ENCODE measurements at regions not wholly inside any gene's neighbourhood (a gene's known extent, or its start where the extent isn't known, plus 50 kb on each side); places are given as distances from the start of the nearest gene placed in this dataset.
"Not testable (repeated sequence)": the region's sequence is repeated elsewhere in the genome, so short reads cannot be mapped to it uniquely, and the experiment has no call there.

- H3K4me3 Mint-ChIP-seq; H3K27me3 Mint-ChIP-seq (ENCODE audit: low read depth in 3 of 3); H3K27me3 ChIP-seq (ENCODE audit: control insufficient read depth in 2 of 2, insufficient read depth in 2 of 2, low read length in 2 of 2); H3K4me1 Mint-ChIP-seq; H3K27ac Mint-ChIP-seq; H3K4me1 ChIP-seq (ENCODE audit: control insufficient read depth in 1 of 2, insufficient read depth in 2 of 2, low read length in 2 of 2); DNase-seq; H3K4me3 ChIP-seq (replicated peaks in 1 of 3; ENCODE audit: low read depth in 2 of 3, low read length in 3 of 3); H3K36me3 ChIP-seq (replicated peaks in 1 of 2; ENCODE audit: control insufficient read depth in 1 of 2, insufficient read depth in 2 of 2, low read length in 2 of 2); H2AFZ ChIP-seq (ENCODE audit: insufficient read depth, low read depth, low read length, poor library complexity, severe bottlenecking); H3K9ac ChIP-seq (ENCODE audit: insufficient read depth, low read length, poor library complexity, severe bottlenecking); intact Hi-C loops (cut with micrococcal nuclease); H4K20me1 ChIP-seq (ENCODE audit: insufficient read depth, low read length); H3K9me3 Mint-ChIP-seq; H3K27ac ChIP-seq (ENCODE audit: low read depth in 1 of 2, low read length in 2 of 2); H3K36me3 Mint-ChIP-seq; H3K79me2 ChIP-seq (ENCODE audit: insufficient read depth, low read length); H3K4me2 ChIP-seq (replicated peaks; ENCODE audit: extremely low read depth, low read length, poor library complexity, severe bottlenecking): not testable (repeated sequence)
- WGBS (ENCODE audit: insufficient coverage): 96% methylated on average over 6 of the region's 6 CpGs
- peaks cover 12 to 14% of the 10 kb centered on the region in 2 donors for H3K9me3 ChIP-seq (replicated peaks in 1 of 2; ENCODE audit: control insufficient read depth in 1 of 2, insufficient read depth in 1 of 2, low read length in 2 of 2)
Observed at GRCh38 chr15:20334451-20334850, 207.1 kb downstream of the GOLGA6L6 start.

- H3K4me3 ChIP-seq (replicated peaks in 1 of 3; ENCODE audit: low read depth in 2 of 3, low read length in 3 of 3); H3K9me3 ChIP-seq (replicated peaks in 1 of 2; ENCODE audit: control insufficient read depth in 1 of 2, insufficient read depth in 1 of 2, low read length in 2 of 2); H3K27ac Mint-ChIP-seq; H3K36me3 Mint-ChIP-seq; intact Hi-C loops (cut with micrococcal nuclease); H3K27me3 ChIP-seq (ENCODE audit: control insufficient read depth in 2 of 2, insufficient read depth in 2 of 2, low read length in 2 of 2); H3K9me3 Mint-ChIP-seq; H3K36me3 ChIP-seq (replicated peaks in 1 of 2; ENCODE audit: control insufficient read depth in 1 of 2, insufficient read depth in 2 of 2, low read length in 2 of 2); H3K79me2 ChIP-seq (ENCODE audit: insufficient read depth, low read length); H3K4me2 ChIP-seq (replicated peaks; ENCODE audit: extremely low read depth, low read length, poor library complexity, severe bottlenecking); H3K9ac ChIP-seq (ENCODE audit: insufficient read depth, low read length, poor library complexity, severe bottlenecking); H3K4me1 ChIP-seq (ENCODE audit: control insufficient read depth in 1 of 2, insufficient read depth in 2 of 2, low read length in 2 of 2); H4K20me1 ChIP-seq (ENCODE audit: insufficient read depth, low read length); H3K27me3 Mint-ChIP-seq (ENCODE audit: low read depth in 3 of 3); DNase-seq; H3K4me1 Mint-ChIP-seq; H3K4me3 Mint-ChIP-seq; H2AFZ ChIP-seq (ENCODE audit: insufficient read depth, low read depth, low read length, poor library complexity, severe bottlenecking); H3K27ac ChIP-seq (ENCODE audit: low read depth in 1 of 2, low read length in 2 of 2): not testable (repeated sequence)
- 61% methylated on average over 2 of the region's 4 CpGs for WGBS (ENCODE audit: insufficient coverage)
Observed at GRCh38 chr15:20325751-20326150, 215.8 kb downstream of the GOLGA6L6 start.

GRCh38 chr15:20317132-20317531 is 224.5 kb downstream of the GOLGA6L6 start:
- H3K27ac Mint-ChIP-seq; H2AFZ ChIP-seq (ENCODE audit: insufficient read depth, low read depth, low read length, poor library complexity, severe bottlenecking); H3K27ac ChIP-seq (ENCODE audit: low read depth in 1 of 2, low read length in 2 of 2); H3K9me3 ChIP-seq (replicated peaks in 1 of 2; ENCODE audit: control insufficient read depth in 1 of 2, insufficient read depth in 1 of 2, low read length in 2 of 2); H3K36me3 Mint-ChIP-seq; H3K9ac ChIP-seq (ENCODE audit: insufficient read depth, low read length, poor library complexity, severe bottlenecking); H3K27me3 Mint-ChIP-seq (ENCODE audit: low read depth in 3 of 3); H3K4me3 ChIP-seq (replicated peaks in 1 of 3; ENCODE audit: low read depth in 2 of 3, low read length in 3 of 3); H3K9me3 Mint-ChIP-seq; H3K4me3 Mint-ChIP-seq; H3K4me1 Mint-ChIP-seq; H4K20me1 ChIP-seq (ENCODE audit: insufficient read depth, low read length); H3K4me2 ChIP-seq (replicated peaks; ENCODE audit: extremely low read depth, low read length, poor library complexity, severe bottlenecking); DNase-seq; H3K4me1 ChIP-seq (ENCODE audit: control insufficient read depth in 1 of 2, insufficient read depth in 2 of 2, low read length in 2 of 2); H3K27me3 ChIP-seq (ENCODE audit: control insufficient read depth in 2 of 2, insufficient read depth in 2 of 2, low read length in 2 of 2); H3K36me3 ChIP-seq (replicated peaks in 1 of 2; ENCODE audit: control insufficient read depth in 1 of 2, insufficient read depth in 2 of 2, low read length in 2 of 2); H3K79me2 ChIP-seq (ENCODE audit: insufficient read depth, low read length); intact Hi-C loops (cut with micrococcal nuclease): not testable (repeated sequence)
- 86% methylated on average over 1 of the region's 2 CpGs for WGBS (ENCODE audit: insufficient coverage)

GRCh38 chr15:20311014-20311680 is 230.5 kb downstream of the GOLGA6L6 start:
- H3K4me3 ChIP-seq (replicated peaks in 1 of 3; ENCODE audit: low read depth in 2 of 3, low read length in 3 of 3); H3K4me1 Mint-ChIP-seq; H3K79me2 ChIP-seq (ENCODE audit: insufficient read depth, low read length); H3K9ac ChIP-seq (ENCODE audit: insufficient read depth, low read length, poor library complexity, severe bottlenecking); H4K20me1 ChIP-seq (ENCODE audit: insufficient read depth, low read length); H3K27ac Mint-ChIP-seq; H3K36me3 Mint-ChIP-seq; H3K27me3 Mint-ChIP-seq (ENCODE audit: low read depth in 3 of 3); H3K4me2 ChIP-seq (replicated peaks; ENCODE audit: extremely low read depth, low read length, poor library complexity, severe bottlenecking); DNase-seq; H3K4me1 ChIP-seq (ENCODE audit: control insufficient read depth in 1 of 2, insufficient read depth in 2 of 2, low read length in 2 of 2); H3K27ac ChIP-seq (ENCODE audit: low read depth in 1 of 2, low read length in 2 of 2); H3K4me3 Mint-ChIP-seq; H2AFZ ChIP-seq (ENCODE audit: insufficient read depth, low read depth, low read length, poor library complexity, severe bottlenecking); H3K36me3 ChIP-seq (replicated peaks in 1 of 2; ENCODE audit: control insufficient read depth in 1 of 2, insufficient read depth in 2 of 2, low read length in 2 of 2); H3K27me3 ChIP-seq (ENCODE audit: control insufficient read depth in 2 of 2, insufficient read depth in 2 of 2, low read length in 2 of 2); intact Hi-C loops (cut with micrococcal nuclease): not testable (repeated sequence)
- peaks cover 12 to 17% of the 10 kb centered on the region in 2 donors for H3K9me3 ChIP-seq (replicated peaks in 1 of 2; ENCODE audit: control insufficient read depth in 1 of 2, insufficient read depth in 1 of 2, low read length in 2 of 2)
- WGBS (ENCODE audit: insufficient coverage): 88% methylated on average over 14 of the region's 23 CpGs
- H3K9me3 Mint-ChIP-seq: peaks cover 3 to 14% (median 8%) of the 10 kb centered on the region in 7 donors

Data from CD14-positive monocyte (primary cell).